ENCODE measurements at regions not wholly inside any gene's neighbourhood (a gene's known extent, or its start where the extent isn't known, plus 50 kb on each side); places are given as distances from the start of the nearest gene placed in this dataset.

DNA sequence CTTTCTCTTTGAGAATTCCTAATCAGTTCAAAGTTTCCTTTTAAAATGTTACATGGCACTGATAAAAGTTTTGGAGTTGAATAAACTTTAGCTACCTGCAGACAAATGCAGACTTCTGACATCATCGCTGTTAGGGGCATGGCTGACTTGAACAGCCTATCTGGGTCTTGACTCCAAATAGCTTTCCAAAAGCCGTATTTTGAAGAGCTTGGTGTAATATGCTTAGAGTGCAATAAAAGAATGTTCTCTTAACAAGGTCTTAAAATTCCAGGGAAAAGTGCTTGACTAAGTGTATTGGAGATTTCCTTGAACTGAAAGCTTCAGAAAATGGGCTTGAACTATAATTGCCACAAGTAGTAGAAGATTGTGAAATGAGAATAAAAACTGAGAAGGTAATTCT lies 342.9 kb upstream of the DCC start:
- DNase-seq: no peak

DNA sequence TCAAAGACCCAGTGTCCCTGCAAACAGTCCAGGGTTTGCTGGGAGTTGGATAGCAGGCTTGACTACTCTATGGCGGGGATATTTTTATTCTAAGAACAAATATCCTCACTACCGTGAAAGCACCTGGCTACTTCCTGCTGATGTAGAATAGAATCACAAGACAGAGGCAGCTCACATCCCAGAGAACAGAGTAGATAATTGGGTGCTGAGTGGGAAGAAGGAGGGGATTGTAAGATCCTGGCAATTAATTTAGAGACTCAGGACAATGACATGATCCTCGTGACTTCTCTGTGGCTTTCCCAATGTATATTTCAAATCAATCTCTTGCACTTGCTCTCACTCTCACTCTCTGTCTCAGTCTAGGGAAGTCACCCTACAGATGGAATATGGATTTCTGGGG lies 341.9 kb upstream of the DCC start:
- no peak for DNase-seq

DNA sequence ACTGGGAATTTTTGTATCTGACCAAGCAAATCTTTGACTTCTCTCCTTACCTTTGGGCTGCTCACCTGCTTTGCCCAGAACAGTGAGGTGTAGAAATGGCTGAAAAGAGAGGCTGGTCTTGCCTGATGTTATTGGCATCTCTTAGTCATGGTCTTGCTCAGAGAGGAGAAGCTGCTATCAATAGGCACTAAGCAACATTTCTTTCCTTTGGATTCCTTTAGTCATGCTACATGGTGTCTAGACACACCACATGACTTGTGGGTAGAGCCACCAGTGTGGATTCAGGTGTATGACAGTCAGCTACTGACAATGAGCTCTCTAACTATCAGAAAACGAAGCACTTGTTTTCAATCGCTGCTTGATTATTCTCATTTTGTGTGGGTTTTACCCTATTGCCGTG lies 341.3 kb upstream of the DCC start:
- DNase-seq: no peak

DNA sequence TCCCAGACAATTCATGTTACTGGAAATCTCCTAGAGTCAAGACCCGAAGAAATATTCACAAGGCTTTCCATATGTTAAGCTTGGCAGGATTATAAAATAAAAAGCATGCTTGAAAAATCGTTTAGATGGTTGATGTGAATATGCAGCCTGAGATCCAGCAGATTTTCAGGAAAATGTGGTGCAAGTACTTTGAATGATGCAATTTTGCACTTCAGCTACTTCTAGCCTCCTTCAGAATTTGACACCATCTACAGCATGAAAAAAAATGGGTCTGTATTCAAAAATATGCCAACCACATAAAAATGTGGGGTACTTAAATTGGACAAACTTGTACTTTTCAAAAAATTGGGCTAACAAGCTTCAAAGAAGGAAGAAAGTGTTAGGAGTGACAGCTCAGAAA lies 340.6 kb upstream of the DCC start:
- no peak for DNase-seq

DNA sequence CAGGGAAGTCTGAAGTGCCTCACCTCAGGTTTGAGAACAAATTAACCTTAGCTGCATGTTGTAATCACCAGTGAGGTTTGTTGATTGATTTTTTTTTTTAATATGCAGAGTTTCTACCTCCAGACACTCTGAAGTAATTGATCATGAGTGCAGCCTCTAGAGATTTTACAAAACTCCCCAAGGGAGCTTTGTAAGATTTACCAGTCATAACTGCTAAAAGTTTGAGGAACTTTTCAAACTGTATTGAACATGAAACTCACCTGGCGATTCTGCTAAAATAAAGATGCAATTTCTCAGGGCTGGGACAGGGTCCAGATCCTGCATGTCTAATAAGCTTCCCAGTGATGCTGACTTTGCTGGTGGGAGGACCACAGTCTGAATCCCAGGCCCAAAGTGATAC lies 339.6 kb upstream of the DCC start:
- no peak for DNase-seq

DNA sequence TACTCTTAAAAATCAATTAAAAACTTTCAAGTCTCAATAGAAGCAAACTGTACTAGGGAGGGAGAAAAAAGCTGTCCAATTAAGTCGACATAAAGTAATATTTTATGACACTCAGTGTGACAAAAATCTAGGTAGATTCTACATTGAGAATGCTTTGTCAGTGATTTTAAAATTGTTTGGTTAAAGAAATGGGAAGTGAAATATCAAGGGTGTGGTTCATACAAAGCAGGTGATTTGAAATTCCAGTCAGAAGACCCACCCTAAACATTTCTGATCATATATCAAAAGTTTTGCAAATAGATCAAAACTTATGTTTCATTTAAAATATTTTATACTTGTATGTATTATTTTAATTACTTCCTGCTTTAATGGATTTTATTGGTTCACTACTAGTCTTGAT lies 338.9 kb upstream of the DCC start:
- DNase-seq: no peak

DNA sequence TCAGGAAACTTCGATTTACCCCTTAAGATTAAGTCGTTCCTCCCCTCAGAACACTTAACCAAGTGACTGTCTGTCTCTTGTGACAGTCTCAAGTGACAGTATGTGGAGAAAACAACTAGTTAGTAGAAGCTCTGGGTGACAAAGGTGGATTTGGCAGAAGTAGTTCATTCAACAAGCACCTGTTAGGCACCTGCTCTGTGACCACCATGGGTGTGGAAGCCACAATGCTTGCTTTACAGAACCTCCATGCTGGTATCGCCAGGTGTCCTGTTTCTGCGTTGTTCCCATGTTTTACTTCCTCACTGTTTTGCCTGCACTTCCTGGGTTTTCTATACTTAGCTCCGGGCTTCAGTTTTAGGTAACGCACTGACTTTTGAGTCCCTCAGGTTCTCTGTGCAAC lies 337.4 kb upstream of the DCC start:
- no peak for DNase-seq

DNA sequence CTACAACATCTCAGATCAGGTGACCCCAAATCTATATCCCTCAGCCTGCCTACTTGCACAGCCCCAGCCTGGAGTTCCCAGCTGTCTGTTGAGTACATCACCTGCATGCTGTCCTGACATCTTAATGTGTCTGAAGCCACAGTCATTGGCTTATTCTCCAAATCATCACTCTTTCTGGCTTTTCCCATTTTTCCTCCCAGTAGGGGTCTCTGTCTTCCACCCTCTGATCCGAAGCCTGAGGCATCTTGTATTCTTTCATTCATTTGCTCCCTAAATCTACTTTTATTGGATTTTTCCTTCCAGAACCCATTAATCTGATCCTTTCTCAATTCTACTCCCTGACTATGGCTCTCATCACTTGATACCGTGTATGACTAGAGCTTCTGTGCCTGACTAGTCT lies 332.9 kb upstream of the DCC start:
- DNase-seq: no peak

DNA sequence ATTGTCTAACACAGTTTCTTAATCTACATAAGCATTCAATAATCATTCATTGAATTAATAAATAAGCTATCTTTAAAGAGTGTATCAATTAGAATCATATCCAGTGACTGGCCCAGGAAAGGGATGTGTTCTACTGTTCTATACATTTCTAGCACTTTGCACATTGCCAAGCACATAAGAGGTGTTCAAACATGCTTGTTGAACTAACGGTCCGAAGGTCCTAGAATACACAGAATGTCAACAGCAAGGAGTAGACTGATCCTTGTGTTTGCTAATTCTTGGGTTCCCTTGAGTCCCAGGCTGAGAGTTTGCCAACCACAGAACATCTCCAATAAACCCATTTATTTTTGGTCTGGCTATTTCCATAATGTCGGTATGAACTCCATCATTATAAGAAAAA lies 331.7 kb upstream of the DCC start:
- no peak for DNase-seq

DNA sequence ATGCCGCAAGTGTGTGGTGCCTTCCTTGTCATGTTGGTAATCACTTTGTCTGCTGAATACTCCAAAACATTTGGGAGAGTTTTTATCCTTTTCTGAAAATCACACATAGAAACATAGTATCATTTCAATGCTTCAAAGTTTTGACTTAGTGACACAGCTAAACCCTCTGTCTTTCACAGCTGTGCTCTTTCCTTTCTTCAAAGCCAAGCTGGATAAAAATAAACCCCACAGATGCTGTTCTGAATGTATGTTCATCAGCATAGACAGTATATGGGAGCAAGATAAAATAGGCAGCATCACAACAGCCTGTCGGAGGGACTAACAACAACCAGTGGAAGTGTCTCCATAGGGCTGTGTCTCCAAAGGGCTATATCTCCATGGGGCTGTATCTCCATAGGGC lies 331.3 kb upstream of the DCC start:
- DNase-seq: no peak

DNA sequence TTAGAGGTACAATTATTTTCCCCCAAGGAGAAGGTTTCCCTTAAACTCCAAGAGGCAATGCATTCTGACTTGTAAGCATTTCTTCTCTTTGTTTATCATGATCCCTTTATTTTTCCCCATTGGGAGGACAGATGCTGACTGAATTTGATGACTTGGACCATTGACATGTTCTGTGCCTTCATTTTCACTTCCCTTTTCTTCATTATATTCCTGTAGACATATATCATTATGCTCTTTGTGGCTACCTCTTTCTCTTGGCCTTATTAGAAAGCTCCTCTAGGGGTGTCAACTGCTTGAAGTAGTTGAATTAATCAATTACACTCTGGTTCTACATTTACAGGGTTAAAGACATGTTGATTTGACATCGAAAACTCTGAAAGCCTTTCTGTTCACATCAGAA lies 330.0 kb upstream of the DCC start:
- no peak for DNase-seq

DNA sequence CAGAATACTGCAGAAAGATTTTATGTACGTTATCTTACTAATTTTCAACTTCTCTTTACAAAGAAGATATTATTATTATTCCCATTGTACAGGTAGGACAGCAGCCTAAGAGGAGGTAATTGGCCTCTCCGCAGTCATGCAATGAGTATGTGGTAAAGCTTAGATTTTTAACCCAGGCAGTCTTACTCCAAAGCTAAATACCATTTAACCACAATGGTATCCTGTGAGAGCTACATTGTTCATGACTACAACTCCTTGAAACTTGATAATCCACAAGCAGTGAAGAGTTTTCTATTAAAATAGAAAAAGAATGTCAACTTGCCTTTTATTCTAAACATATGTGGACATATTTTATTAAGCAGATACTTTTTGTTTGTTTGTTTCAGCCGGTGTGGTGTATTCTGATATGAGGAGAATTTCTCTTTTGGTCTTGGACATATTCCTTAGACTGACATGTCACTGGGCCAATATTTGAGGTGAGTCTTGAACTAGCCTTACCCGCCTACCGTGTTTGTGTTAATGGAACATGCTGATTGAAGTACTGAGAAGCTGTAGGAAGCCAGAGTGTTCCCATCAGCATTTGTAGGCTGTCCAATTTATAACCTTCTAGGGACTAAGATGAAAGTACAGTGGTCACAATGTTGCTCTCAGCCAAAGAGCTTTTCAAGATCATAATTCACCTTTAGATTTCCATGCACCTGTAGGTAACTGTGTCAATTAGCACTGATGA lies 293.9 kb upstream of the DCC start:
- DNase-seq: no peak

DNA sequence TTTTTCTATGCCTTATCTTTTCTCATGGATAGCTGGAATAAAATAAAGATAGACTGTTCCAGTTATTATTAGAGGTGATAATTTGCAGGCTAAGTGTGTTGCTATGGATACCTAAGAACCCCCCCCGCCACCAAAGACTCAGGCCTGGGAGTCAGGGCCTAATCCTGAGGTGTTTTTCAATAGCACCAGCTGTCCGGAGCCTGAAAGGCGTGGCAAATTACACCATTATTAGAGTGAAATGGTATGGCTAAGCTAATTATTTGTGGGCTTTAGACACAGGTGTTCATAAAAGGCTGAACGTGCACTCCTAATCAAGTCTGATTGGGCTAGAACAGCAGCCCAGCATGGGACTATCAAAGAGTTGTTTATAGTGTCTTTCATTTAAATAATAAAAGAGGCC lies 293.2 kb upstream of the DCC start:
- DNase-seq: no peak

DNA sequence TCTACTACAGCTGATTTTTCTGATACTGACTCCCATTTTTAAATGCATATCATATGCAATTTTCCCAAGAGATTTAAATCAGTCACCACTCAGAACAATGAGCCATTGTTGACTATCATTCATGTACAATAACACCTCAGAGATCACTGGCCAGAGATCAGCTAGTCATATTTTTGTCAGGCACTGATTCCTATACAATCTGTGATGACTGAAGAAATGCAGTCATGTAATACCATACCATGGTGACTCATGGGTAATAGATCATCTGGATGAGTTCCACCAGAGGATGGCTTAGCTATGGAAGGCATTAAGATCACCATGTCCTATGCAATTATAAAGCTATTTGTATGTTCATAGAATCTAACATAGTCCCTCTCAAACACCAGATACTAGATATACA lies 285.7 kb upstream of the DCC start:
- DNase-seq: no peak

DNA sequence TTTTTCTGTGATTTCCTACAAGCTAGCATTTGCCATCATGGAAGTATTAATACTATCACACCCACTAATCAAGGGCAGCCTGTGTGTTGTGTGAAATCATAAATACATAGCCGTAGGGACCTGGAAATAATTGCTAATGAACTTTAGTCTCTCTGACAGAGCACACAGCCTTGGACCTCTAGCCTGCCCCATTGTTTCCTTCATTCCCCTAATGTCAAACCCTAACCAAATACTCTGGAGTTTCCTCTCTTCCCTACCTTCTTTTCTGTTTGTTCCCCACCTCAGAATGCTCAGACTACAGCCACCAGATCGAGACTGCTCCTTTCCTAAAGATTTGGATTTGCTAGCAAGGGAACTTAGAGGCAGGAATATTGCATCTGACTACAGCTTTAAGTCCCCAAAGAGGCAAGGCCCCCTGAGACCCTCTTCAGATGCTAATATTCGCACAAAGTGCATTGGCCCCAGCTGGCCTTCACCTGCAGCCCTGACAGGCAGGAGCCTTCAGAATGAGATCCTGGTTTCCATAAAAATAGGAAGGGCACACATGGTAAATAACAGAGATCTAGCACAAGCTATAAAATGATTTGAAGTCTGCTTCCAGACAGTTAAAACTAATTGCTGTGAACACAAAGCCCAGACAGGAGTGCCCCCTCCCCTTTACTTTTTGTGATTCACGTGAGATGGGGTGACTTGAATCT lies 279.2 kb upstream of the DCC start:
- DNase-seq: no peak

DNA sequence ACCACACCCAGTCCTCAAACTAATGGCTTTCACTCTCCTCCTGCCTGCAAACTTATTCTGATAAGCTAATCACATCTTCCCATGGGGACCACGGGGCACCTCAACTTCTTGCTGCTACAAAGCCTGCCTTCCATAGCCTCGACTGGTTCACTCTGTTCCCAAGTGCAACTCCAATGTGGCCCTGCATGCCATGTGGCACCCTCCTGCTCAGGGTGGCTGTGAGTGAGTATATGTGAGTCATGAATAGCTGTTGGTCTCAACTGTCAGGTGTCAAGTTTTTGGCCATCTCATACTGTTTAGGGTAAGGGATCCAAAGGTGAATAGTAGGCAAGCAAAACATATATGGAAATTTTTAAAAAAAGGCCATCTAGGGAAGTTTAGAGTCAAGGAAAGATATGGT lies 276.1 kb upstream of the DCC start:
- DNase-seq: no peak

DNA sequence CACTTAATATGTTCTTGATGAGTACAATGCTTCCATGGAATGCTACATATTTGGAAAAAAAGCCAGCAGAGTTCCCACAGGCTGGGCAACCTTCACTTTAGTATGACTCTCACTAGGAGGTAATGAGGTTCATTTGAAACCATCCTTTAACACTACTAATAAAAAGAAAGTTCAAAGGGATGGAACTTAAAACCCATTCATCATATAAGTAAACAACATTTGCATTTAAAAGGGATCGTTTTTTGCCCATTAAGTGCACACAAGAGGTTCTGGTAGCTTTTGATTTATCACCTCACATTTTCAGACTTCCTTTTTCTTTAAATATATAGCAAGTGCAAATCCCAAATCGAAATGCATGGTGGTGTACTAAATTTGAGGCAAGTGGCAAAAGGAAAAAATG lies 270.8 kb upstream of the DCC start:
- no peak for DNase-seq

DNA sequence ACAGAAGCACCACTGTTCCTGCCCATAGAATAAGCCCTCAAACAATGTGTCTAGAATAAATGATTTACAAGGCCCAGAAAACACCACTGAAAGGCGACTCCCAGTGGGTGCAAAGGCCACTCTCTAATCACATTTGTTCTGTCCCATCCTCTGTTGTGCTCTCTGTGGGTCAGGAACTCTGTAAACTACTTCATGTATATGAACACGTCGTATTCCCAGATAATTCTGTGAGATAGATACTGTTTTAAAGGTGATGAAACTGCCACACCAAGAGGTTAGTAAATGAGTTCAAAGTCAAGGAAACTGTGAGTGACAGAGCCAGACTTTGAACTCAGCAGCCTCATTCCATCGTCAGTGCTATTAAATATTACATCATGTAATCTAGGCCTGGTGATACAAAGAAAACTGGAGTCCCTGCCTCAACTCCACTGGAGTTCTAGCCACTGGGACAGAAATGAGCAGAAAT lies 269.7 kb upstream of the DCC start:
- no peak for DNase-seq

DNA sequence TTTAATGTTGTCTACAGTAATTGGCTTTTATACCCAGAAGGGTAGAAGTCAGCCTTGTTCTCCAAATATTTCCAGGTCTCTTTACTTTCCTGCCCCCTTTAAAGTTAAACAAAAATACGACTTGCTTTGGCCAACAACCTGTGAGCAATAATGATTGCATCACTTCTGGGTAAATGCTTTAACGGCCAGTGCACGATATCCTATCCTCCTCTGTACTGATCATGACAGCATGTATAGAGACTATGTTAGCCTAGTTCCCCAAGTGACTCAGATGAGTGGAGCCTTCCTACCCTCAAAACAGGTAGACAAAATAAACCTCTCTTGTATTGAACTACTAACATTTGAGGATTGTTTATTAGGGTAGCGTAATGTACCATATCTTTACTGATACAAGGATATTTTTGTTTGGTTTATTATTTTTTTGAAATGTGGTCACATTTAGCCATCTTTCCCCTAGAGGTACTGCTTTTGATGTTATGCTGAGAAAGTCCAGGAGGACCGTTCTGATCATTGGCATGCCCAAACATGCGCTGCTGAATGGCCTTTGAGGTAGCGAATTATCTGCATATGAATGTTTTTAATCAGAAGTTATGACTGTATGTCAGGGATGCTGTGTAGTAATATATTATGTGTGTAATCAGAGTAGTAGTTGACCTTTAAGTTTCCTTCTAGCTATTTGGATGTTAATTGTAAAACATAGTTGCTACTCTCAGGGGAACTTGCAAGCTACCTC lies 262.6 kb upstream of the DCC start:
- no peak for DNase-seq

DNA sequence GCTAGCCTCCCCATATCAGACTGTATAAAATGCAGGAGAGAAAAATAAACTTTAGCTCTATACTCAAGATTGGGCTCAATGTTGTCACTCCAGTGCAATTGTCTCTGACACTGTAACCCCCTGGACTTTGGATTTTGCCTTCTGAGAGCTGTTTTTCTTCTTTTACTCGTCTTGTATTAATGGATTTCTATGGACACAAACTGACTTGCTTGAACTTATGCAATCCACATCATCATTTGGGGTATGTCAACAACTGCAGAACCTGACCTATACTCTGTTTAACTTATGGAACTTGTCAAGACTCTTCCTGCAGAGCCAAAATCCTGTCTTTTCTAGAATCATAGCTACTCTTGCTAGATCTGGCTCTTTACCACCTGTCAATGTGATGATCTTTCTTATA lies 257.8 kb upstream of the DCC start:
- DNase-seq: no peak

DNA sequence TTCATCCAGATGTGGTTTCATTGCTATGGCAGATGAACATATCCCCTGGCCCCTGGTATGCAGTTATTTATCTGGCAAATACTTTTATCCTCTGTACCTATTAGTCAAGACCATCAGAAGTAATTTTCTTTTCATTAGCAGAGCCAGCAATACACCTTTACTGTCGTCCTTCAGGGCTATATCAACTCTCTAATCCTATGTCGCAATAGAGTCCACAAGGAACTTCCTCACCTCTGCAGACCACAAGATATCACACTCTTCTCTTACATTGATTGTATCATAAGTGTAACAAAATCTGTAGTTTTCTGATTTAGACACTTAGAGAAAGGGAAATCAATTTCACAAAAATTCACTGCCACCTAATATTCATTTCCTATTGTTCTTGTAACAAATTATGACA lies 252.9 kb upstream of the DCC start:
- DNase-seq: no peak

DNA sequence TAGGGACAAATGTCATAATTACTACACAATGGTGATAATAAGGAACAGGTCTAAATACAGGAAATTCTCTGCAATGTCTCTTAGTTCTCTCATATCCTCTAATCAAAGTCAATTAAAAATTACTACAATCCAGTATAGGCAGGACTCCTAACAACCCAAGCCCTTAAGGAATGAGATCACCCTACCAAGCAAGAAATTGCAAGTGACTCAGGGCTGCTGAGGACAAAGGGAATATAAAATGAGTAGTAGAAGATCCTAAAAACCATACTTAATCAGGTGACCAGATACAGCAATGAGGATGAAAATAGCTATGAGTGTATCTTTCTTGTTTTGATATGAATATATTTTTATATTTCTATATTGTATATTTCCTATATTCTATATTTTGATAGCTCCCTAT lies 250.0 kb upstream of the DCC start:
- DNase-seq: no peak

DNA sequence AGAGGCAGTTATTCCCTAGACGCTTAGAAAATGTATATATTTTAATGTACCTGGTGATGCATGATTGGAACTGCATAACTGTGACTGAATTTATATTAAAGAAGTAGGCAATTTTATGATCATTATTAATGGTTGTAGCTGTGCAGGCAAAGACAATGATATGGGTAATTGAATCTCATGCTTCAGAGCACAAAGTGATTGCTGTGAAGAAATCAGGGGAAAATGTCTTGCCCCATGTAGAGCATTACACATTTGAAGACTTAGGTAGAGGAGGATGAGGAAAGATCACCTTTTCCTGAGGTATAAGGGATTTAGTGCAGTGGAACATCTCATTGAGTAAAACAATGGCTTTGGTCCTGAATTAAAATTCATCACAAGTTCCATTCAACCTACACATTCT lies 246.8 kb upstream of the DCC start:
- DNase-seq: no peak

DNA sequence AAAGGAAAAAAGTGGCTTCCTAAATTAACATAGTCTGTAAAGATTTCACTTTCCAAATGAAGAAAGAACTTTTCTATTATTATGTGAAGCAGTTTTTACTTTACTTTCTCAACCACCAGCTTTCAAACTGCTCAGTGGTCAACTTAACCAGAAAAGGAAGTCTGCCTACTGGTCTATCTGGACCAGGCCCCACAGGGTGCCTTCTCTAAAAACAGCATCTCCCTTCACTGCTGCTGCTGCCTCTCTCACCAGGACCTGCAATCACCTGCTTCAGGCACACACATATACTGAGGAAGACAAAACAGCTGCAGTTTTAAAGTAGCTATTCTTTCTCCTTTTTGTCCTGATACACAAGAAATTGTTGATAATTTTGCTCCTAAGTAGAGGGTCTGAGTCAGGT lies 221.3 kb upstream of the DCC start:
- DNase-seq: no peak
